B cell (primary cell): ENCODE measurements at regions not wholly inside any gene's neighbourhood (a gene's known extent, or its start where the extent isn't known, plus 50 kb on each side); places are given as distances from the start of the nearest gene placed in this dataset.

ENCODE experiments used
- ATAC-seq: fragments of 200-7000 bp; cut with Tn5 transposase; one replicate; pipeline ENCODE4 v1.10.0; 2021; ENCODE audit warnings: low read depth, mild to moderate bottlenecking, moderate number of reproducible peaks, moderate library complexity
- CTCF ChIA-PET: fragments of 350-600 bp; sonication (Branson Sonifier 250); formaldehyde crosslinking; loops from one replicate; lab custom pipeline; 2021; ENCODE audit warnings: antibody characterized with exemption, inconsistent platforms; lab: Charles Lee
- POLR2A ChIA-PET: fragments of 350-600 bp; sonication (Branson Sonifier 250); formaldehyde crosslinking; loops from one replicate; lab custom pipeline; 2021; ENCODE audit warnings: antibody characterized with exemption; lab: Charles Lee
- DNase-seq: peaks from one replicate; pipeline ENCODE4 v3.0.0; 2013
- H2AFZ ChIP-seq: 2 replicates; pipeline ENCODE4 v1.6.1; 2012; ENCODE audit warnings: mild to moderate bottlenecking, low read depth, low read length; ENCODE audit not compliant: insufficient read depth, poor library complexity, severe bottlenecking
- H3K27ac ChIP-seq, 2 donors: 1 replicate in 1 of 2; 2 replicates in 1 of 2; pipeline ENCODE4 v1.5.1; 2012 to 2013; ENCODE audit warnings: low read length in 2 of 2, mild to moderate bottlenecking in 2 of 2, moderate library complexity in 1 of 2
- H3K27me3 ChIP-seq, 4 experiments: fragments of 200-600 bp in 1 of 4; sonication (generic) in 1 of 4; replicated peaks in 1 of 4; 1 replicate in 2 of 4; 2 replicates in 2 of 4; pipeline versions ENCODE4 v1.6.1 to v1.7.0; 2013 to 2016; ENCODE audit warnings: low read length in 3 of 4, mild to moderate bottlenecking in 2 of 4, mixed read lengths in 1 of 4, moderate library complexity in 1 of 4; ENCODE audit not compliant: insufficient read depth in 4 of 4, control insufficient read depth in 3 of 4; ENCODE audit errors: control extremely low read depth in 1 of 4
- H3K36me3 ChIP-seq, 2 experiments: replicated peaks in 1 of 2; 1 replicate in 1 of 2; 2 replicates in 1 of 2; pipeline versions ENCODE4 v1.6.1 to v1.7.1; 2013; ENCODE audit warnings: low read length in 1 of 2; ENCODE audit not compliant: insufficient read depth in 2 of 2, control insufficient read depth in 1 of 2; ENCODE audit errors: control extremely low read depth in 1 of 2, extremely low read depth in 1 of 2
- H3K4me1 ChIP-seq, 2 donors: fragments of 200-600 bp in 1 of 2; sonication (generic) in 1 of 2; 1 replicate in 1 of 2; 2 replicates in 1 of 2; pipeline versions ENCODE4 v1.5.1 to v1.6.1; 2013 to 2017; ENCODE audit warnings: low read length in 2 of 2; ENCODE audit not compliant: control insufficient read depth in 2 of 2, insufficient read depth in 2 of 2
- H3K4me2 ChIP-seq: replicated peaks from 2 replicates; pipeline ENCODE3; 2012; ENCODE audit warnings: mild to moderate bottlenecking, low read depth, low read length; ENCODE audit not compliant: poor library complexity, severe bottlenecking
- H3K4me3 ChIP-seq, 5 experiments: fragments of 200-600 bp in 1 of 5; sonication (generic) in 1 of 5; 1 replicate in 3 of 5; 2 replicates in 2 of 5; pipeline versions ENCODE4 v1.5.1 to v1.7.0; 2011 to 2016; ENCODE audit warnings: low read length in 4 of 5, mild to moderate bottlenecking in 4 of 5, low read depth in 2 of 5, control low read depth in 1 of 5, moderate library complexity in 1 of 5; ENCODE audit not compliant: insufficient read depth in 1 of 5; ENCODE audit errors: control extremely low read depth in 1 of 5, extremely low read depth in 1 of 5
- H3K79me2 ChIP-seq: fragments of 200-600 bp; sonication (generic); one replicate; pipeline ENCODE4 v1.6.0; 2016; ENCODE audit warnings: low read length; ENCODE audit not compliant: control insufficient read depth, insufficient read depth
- H3K9ac ChIP-seq: fragments of 200-600 bp; sonication (generic); 2 replicates; pipeline ENCODE4 v1.6.1; 2017; ENCODE audit warnings: mild to moderate bottlenecking, low read length, moderate library complexity
- H3K9me3 ChIP-seq, 3 donors: one replicate each; pipeline versions ENCODE4 v1.6.1 to v1.7.1; 2013; ENCODE audit warnings: low read length in 2 of 3; ENCODE audit not compliant: control insufficient read depth in 2 of 3, insufficient read depth in 1 of 3; ENCODE audit errors: control extremely low read depth in 1 of 3
- H4K20me1 ChIP-seq: 2 replicates; pipeline ENCODE4 v1.6.0; 2012; ENCODE audit warnings: mild to moderate bottlenecking, low read length; ENCODE audit not compliant: insufficient read depth, control insufficient read depth, poor library complexity, severe bottlenecking
- H3K27ac Mint-ChIP-seq: one replicate; pipeline ENCODE4 v1.8.0; 2021; ENCODE audit warnings: mixed read lengths
- H3K27me3 Mint-ChIP-seq: one replicate; pipeline ENCODE4 v1.8.0; 2021; ENCODE audit warnings: mixed read lengths
- H3K4me1 Mint-ChIP-seq: one replicate; pipeline ENCODE4 v1.8.0; 2021; ENCODE audit warnings: mixed read lengths
- H3K4me3 Mint-ChIP-seq: one replicate; pipeline ENCODE4 v1.8.0; 2021; ENCODE audit warnings: mixed read lengths
- H3K9me3 Mint-ChIP-seq: one replicate; pipeline ENCODE4 v1.8.0; 2022; ENCODE audit warnings: mixed read lengths; ENCODE audit not compliant: insufficient read depth
- EZH2 ChIP-seq: IDR thresholded peaks from 2 replicates; pipeline ENCODE4 v1.6.1; 2012; ENCODE audit warnings: borderline replicate concordance, low read depth, mild to moderate bottlenecking, moderate library complexity, low read length; ENCODE audit not compliant: insufficient read depth, poor library complexity, severe bottlenecking
- WGBS: methylation state at CpG from one replicate; pipeline ENCODE4 v1.1.5; 2013; ENCODE audit warnings: missing lambda C conversion rate; ENCODE audit not compliant: insufficient coverage; 5-methylcytosine and 5-hydroxymethylcytosine counted together
- intact Hi-C: fragments of 100-400 bp; cut with micrococcal nuclease; formaldehyde crosslinking; loops from one replicate; pipeline ENCODE4 v1.10.0; 2022
- TF ChIP-seq, protein P1 (sequence below): fragments of 200-600 bp; IDR thresholded peaks from one replicate; pipeline ENCODE4 v1.8.0; 2022; ENCODE audit warnings: antibody characterized with exemption, mild to moderate bottlenecking

GRCh38 chr10:113441686-113442270 is 111.1 kb upstream of the HABP2 start:
- TF ChIP-seq, protein P1, sequence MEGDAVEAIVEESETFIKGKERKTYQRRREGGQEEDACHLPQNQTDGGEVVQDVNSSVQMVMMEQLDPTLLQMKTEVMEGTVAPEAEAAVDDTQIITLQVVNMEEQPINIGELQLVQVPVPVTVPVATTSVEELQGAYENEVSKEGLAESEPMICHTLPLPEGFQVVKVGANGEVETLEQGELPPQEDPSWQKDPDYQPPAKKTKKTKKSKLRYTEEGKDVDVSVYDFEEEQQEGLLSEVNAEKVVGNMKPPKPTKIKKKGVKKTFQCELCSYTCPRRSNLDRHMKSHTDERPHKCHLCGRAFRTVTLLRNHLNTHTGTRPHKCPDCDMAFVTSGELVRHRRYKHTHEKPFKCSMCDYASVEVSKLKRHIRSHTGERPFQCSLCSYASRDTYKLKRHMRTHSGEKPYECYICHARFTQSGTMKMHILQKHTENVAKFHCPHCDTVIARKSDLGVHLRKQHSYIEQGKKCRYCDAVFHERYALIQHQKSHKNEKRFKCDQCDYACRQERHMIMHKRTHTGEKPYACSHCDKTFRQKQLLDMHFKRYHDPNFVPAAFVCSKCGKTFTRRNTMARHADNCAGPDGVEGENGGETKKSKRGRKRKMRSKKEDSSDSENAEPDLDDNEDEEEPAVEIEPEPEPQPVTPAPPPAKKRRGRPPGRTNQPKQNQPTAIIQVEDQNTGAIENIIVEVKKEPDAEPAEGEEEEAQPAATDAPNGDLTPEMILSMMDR = no peak
- no peak for TF ChIP-seq EZH2
- Mint-ChIP-seq H3K4me1 (no peaks in the 10 kb centered on the region), H3K27ac (no peak overlapping the region), H3K4me3 (no peak overlapping the region), H3K9me3 (no peaks in the 10 kb centered on the region), H3K27me3 (peaks cover 8% of the 10 kb centered on the region)
- Histone ChIP-seq H3K27ac (no peak overlapping the region), H3K9me3 (no peaks in the 10 kb centered on the region), H3K79me2 (no peaks in the 10 kb centered on the region), H3K4me2 (no peak overlapping the region), H3K36me3 (no peaks in the 10 kb centered on the region), H4K20me1 (no peaks in the 10 kb centered on the region), H3K4me3 (no peak overlapping the region), H2AFZ (no peak overlapping the region), H3K4me1 (no peaks in the 10 kb centered on the region), H3K27me3 (no peaks in the 10 kb centered on the region), H3K9ac (no peak overlapping the region)
- intact Hi-C loops = no loop called here
- ChIA-PET CTCF (no interaction called here), POLR2A (no interaction called here)
- no peak for ATAC-seq
- DNase-seq = no peak
- 83% methylated on average over 3 of the region's 4 CpGs for WGBS

DNA sequence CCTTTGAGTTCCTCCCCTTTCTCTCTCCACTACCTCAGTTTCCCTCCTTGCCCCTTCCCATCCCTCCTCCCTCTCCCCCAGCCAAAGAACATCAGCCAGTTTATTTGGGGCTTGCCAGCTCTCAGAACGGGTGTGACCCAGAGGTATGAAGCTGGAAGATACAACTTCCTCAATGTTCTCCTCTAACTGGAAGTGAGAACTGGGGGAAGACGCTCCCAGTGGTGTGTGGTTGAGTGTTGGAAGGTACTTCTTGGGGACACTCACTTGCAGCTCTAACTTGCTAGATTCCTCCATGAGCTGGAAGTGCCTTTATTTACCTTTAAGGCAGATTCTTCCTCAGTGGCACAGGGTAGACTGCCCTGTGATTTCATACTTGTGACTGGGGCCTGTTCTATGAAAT is 110.5 kb upstream of the HABP2 start:
- no peaks in the 10 kb centered on the region for H3K4me1 ChIP-seq
- H3K4me2 ChIP-seq = no peak overlapping the region
- H2AFZ ChIP-seq = no peak overlapping the region
- ChIA-PET CTCF (no interaction called here), POLR2A (no interaction called here)
- H3K27ac Mint-ChIP-seq = no peak overlapping the region
- no CpG with 5 or more reads among the region's 2 CpGs for WGBS
- no peaks in the 10 kb centered on the region for H4K20me1 ChIP-seq
- H3K4me1 Mint-ChIP-seq = no peaks in the 10 kb centered on the region
- H3K4me3 Mint-ChIP-seq = no peak overlapping the region
- H3K4me3 ChIP-seq = no peak overlapping the region
- no peak overlapping the region for H3K27ac ChIP-seq
- H3K79me2 ChIP-seq = no peaks in the 10 kb centered on the region
- TF ChIP-seq EZH2 = no peak
- TF ChIP-seq, protein P1 = no peak
- H3K36me3 ChIP-seq = no peaks in the 10 kb centered on the region
- DNase-seq (no peak), ATAC-seq (no peak)
- intact Hi-C loops = no loop called here
- H3K27me3 ChIP-seq = no peaks in the 10 kb centered on the region
- no peaks in the 10 kb centered on the region for H3K9me3 Mint-ChIP-seq
- no peak overlapping the region for H3K9ac ChIP-seq
- peaks cover 8% of the 10 kb centered on the region for H3K27me3 Mint-ChIP-seq
- no peaks in the 10 kb centered on the region for H3K9me3 ChIP-seq
